BJ (cell line): ENCODE measurements at regions not wholly inside any gene's neighbourhood (a gene's known extent, or its start where the extent isn't known, plus 50 kb on each side); places are given as distances from the start of the nearest gene placed in this dataset.
A peak's percentile ranks its signal among the peaks of the same experiment; 100 is the strongest.
"Not testable (repeated sequence)": the region's sequence is repeated elsewhere in the genome, so short reads cannot be mapped to it uniquely, and the experiment has no call there.

Experiments
- CTCF ChIA-PET: fragments of 350-600 bp; formaldehyde crosslinking; extraction: SDS; loops from one replicate; lab custom pipeline; 2021; ENCODE audit warnings: antibody characterized with exemption, inconsistent platforms; lab: Yijun Ruan, JAX
- POLR2A ChIA-PET: fragments of 300-600 bp; sonication (Branson Sonifier 250); formaldehyde crosslinking; extraction: SDS; loops from one replicate; lab custom pipeline; 2021; ENCODE audit warnings: antibody characterized with exemption; lab: Charles Lee
- DNase-seq: peaks from one replicate; pipeline ENCODE4 v3.0.0-alpha.2; 2011; ENCODE audit warnings: low read depth
- H3K27me3 ChIP-seq: 2 replicates; pipeline ENCODE4 v1.6.0; 2011; ENCODE audit warnings: low read length; ENCODE audit not compliant: control insufficient read depth, insufficient read depth
- H3K36me3 ChIP-seq: 2 replicates; pipeline ENCODE4 v1.5.1; 2011; ENCODE audit warnings: low read length; ENCODE audit not compliant: control insufficient read depth, insufficient read depth
- H3K4me3 ChIP-seq: 2 replicates; pipeline ENCODE4 v1.5.1; 2011; ENCODE audit warnings: low read depth, mild to moderate bottlenecking, control low read depth, low read length
- CTCF ChIP-seq: IDR thresholded peaks from 2 replicates; pipeline ENCODE4 v1.5.1; 2011; ENCODE audit warnings: low read depth, mild to moderate bottlenecking, control low read depth, inconsistent platforms, low read length, moderate library complexity; ENCODE audit not compliant: insufficient read depth

- DNase-seq: no peak
- Histone ChIP-seq H3K4me3 (no peak overlapping the region), H3K36me3 (no peaks in the 10 kb centered on the region), H3K27me3 (no peaks in the 10 kb centered on the region)
- ChIA-PET CTCF (interaction anchor here (0.6 kb wide), 1 partner anchor 37 kb away, joined by 3 read pairs; no protein-coding TSS in a partner anchor), POLR2A (no interaction called here)
- no peak for TF ChIP-seq CTCF
These were observed 152.7 kb downstream of the MYLK4 start for GRCh38 chr6:2597991-2598390.

GRCh38 chr6:2597457-2597856, 153.3 kb downstream of the MYLK4 start:
- CTCF ChIA-PET, H3K36me3 ChIP-seq, DNase-seq, H3K4me3 ChIP-seq, H3K27me3 ChIP-seq, POLR2A ChIA-PET: not testable (repeated sequence)

GRCh38 chr6:2596222-2596621, 154.5 kb downstream of the MYLK4 start:
- no peaks in the 10 kb centered on the region for H3K36me3 ChIP-seq
- H3K4me3 ChIP-seq: no peak overlapping the region
- DNase-seq: no peak
- H3K27me3 ChIP-seq: no peaks in the 10 kb centered on the region
- POLR2A ChIA-PET: no interaction called here
- TF ChIP-seq CTCF: 0 out of 2 replicates have a peak, but pooled peaks have one; percentile 17
- CTCF ChIA-PET: interaction anchor here (0.7 kb wide), 1 partner anchor 1105 kb away, joined by 3 read pairs; no protein-coding TSS in a partner anchor

GRCh38 chr6:2594868-2595267, 155.9 kb downstream of the MYLK4 start:
- Histone ChIP-seq H3K36me3 (no peaks in the 10 kb centered on the region), H3K4me3 (no peak overlapping the region), H3K27me3 (no peaks in the 10 kb centered on the region)
- ChIA-PET CTCF (no interaction called here), POLR2A (no interaction called here)
- DNase-seq: no peak
- no peak for TF ChIP-seq CTCF

GRCh38 chr6:2593167-2593566, 157.6 kb downstream of the MYLK4 start:
- Histone ChIP-seq H3K4me3 (no peak overlapping the region), H3K27me3 (no peaks in the 10 kb centered on the region), H3K36me3 (no peaks in the 10 kb centered on the region)
- ChIA-PET CTCF (interaction anchor here (1.3 kb wide), 1 partner anchor 10 kb away, joined by 3 read pairs; no protein-coding TSS in a partner anchor), POLR2A (no interaction called here)
- no peak for TF ChIP-seq CTCF
- no peak for DNase-seq

GRCh38 chr6:2589171-2589661, 161.5 kb downstream of the MYLK4 start:
- ChIA-PET CTCF (interaction anchor here (0.8 kb wide), 1 partner anchor 8 kb away, joined by 3 read pairs; no protein-coding TSS in a partner anchor), POLR2A (no interaction called here)
- no peak for TF ChIP-seq CTCF
- no peaks in the 10 kb centered on the region for H3K27me3 ChIP-seq
- no peak overlapping the region for H3K4me3 ChIP-seq
- no peak for DNase-seq
- H3K36me3 ChIP-seq: no peaks in the 10 kb centered on the region
